Panc1 (cell line): ENCODE measurements at regions not wholly inside any gene's neighbourhood (a gene's known extent, or its start where the extent isn't known, plus 50 kb on each side); places are given as distances from the start of the nearest gene placed in this dataset.

Experiments used
- POLR2AphosphoS5 ChIP-seq: IDR thresholded peaks from 2 replicates; pipeline ENCODE4 v1.6.1; 2012; ENCODE audit warnings: mild to moderate bottlenecking, low read depth, low read length, moderate library complexity
- TF ChIP-seq, protein P1 (sequence below): fragments of 450-650 bp; IDR thresholded peaks from 2 replicates; pipeline ENCODE4 v1.5.1; 2017; ENCODE audit warnings: mild to moderate bottlenecking
- TF ChIP-seq, protein P2 (sequence below), 2 experiments: IDR thresholded peaks; 2 replicates each; pipeline ENCODE4 v1.6.1; 2011 to 2012; ENCODE audit warnings: low read depth in 2 of 2, control low read depth in 1 of 2, low read length in 1 of 2, mild to moderate bottlenecking in 1 of 2, moderate library complexity in 1 of 2; ENCODE audit not compliant: insufficient read depth in 1 of 2

DNA sequence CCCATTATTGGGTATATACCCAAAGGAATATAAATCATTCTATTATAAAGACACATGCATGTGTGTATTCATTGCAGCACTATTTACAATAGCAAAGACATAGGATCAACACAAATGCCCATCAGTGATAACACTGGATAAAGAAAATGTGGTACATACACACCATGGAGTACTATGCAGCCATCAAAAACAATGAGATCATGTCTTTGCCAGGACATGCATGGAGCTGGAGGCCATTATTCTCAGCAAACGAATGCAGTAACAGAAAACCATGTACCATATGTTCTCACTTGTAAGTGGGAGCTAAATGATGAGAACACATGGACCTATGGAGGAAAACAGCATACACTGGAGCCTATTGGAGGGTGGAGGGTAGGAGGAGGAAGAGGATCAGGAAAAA lies 402.4 kb downstream of the CSNK1G3 start:
- TF ChIP-seq, protein P1, sequence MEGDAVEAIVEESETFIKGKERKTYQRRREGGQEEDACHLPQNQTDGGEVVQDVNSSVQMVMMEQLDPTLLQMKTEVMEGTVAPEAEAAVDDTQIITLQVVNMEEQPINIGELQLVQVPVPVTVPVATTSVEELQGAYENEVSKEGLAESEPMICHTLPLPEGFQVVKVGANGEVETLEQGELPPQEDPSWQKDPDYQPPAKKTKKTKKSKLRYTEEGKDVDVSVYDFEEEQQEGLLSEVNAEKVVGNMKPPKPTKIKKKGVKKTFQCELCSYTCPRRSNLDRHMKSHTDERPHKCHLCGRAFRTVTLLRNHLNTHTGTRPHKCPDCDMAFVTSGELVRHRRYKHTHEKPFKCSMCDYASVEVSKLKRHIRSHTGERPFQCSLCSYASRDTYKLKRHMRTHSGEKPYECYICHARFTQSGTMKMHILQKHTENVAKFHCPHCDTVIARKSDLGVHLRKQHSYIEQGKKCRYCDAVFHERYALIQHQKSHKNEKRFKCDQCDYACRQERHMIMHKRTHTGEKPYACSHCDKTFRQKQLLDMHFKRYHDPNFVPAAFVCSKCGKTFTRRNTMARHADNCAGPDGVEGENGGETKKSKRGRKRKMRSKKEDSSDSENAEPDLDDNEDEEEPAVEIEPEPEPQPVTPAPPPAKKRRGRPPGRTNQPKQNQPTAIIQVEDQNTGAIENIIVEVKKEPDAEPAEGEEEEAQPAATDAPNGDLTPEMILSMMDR = no peak
- TF ChIP-seq, protein P2, sequence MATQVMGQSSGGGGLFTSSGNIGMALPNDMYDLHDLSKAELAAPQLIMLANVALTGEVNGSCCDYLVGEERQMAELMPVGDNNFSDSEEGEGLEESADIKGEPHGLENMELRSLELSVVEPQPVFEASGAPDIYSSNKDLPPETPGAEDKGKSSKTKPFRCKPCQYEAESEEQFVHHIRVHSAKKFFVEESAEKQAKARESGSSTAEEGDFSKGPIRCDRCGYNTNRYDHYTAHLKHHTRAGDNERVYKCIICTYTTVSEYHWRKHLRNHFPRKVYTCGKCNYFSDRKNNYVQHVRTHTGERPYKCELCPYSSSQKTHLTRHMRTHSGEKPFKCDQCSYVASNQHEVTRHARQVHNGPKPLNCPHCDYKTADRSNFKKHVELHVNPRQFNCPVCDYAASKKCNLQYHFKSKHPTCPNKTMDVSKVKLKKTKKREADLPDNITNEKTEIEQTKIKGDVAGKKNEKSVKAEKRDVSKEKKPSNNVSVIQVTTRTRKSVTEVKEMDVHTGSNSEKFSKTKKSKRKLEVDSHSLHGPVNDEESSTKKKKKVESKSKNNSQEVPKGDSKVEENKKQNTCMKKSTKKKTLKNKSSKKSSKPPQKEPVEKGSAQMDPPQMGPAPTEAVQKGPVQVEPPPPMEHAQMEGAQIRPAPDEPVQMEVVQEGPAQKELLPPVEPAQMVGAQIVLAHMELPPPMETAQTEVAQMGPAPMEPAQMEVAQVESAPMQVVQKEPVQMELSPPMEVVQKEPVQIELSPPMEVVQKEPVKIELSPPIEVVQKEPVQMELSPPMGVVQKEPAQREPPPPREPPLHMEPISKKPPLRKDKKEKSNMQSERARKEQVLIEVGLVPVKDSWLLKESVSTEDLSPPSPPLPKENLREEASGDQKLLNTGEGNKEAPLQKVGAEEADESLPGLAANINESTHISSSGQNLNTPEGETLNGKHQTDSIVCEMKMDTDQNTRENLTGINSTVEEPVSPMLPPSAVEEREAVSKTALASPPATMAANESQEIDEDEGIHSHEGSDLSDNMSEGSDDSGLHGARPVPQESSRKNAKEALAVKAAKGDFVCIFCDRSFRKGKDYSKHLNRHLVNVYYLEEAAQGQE (IDR thresholded peaks at IDR 0.05; ENCODE audit: insufficient read depth in 1 of 2, low read depth in 2 of 2, low read length in 1 of 2) = no peak
- no peak for TF ChIP-seq POLR2AphosphoS5
